ENCODE measurements at regions not wholly inside any gene's neighbourhood (a gene's known extent, or its start where the extent isn't known, plus 50 kb on each side); places are given as distances from the start of the nearest gene placed in this dataset.

DNA sequence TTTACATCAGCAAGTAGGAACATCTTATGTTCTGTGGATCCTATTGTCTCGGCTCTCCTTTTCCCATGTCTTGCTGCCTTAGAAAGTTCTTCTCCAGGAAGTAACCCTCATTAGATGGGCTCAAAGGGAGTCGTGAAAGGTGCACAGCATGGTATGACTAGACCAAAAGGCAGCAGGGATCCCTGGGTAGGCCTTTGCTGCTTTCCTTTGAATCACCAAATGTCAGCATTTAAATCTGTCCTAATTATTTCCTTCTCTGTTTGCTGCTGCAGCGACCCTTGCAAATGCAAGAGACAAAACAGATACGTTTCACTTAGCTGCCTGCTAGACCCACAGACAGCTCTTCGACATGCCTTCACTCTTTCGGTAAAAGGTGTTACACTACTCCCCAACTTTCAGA is 218.4 kb downstream of the ACTL7B start:
- WGBS, 2 experiments, result 19 to 22% methylated on average over 6 of the region's 6 CpGs
- no peak overlapping the region for H3K27ac ChIP-seq (ENCODE audit: insufficient read depth, low read depth, low read length, poor library complexity, severe bottlenecking)
- H3K4me1 ChIP-seq (ENCODE audit: control insufficient read depth, insufficient read depth, low read length), result peaks cover 8% of the 10 kb centered on the region
- H3K36me3 ChIP-seq (ENCODE audit: control insufficient read depth, insufficient read depth, low read length), result no peaks in the 10 kb centered on the region
- no peak overlapping the region for H3K4me3 ChIP-seq (ENCODE audit: insufficient read depth, low read depth, low read length)
- H3K27me3 ChIP-seq (ENCODE audit: control insufficient read depth, insufficient read depth, low read length, poor library complexity, severe bottlenecking), result no peaks in the 10 kb centered on the region
- H3K9me3 ChIP-seq (ENCODE audit: control insufficient read depth, low read length), result no peaks in the 10 kb centered on the region

- H3K9me3 ChIP-seq (ENCODE audit: control insufficient read depth, low read length), result no peaks in the 10 kb centered on the region
- H3K27me3 ChIP-seq (ENCODE audit: control insufficient read depth, insufficient read depth, low read length, poor library complexity, severe bottlenecking), result no peaks in the 10 kb centered on the region
- 69 to 100% methylated on average over 1 to 2 of the region's 2 CpGs for WGBS, 2 experiments
- no peak overlapping the region for H3K4me3 ChIP-seq (ENCODE audit: insufficient read depth, low read depth, low read length)
- peaks cover 8% of the 10 kb centered on the region for H3K4me1 ChIP-seq (ENCODE audit: control insufficient read depth, insufficient read depth, low read length)
- no peak overlapping the region for H3K27ac ChIP-seq (ENCODE audit: insufficient read depth, low read depth, low read length, poor library complexity, severe bottlenecking)
- H3K36me3 ChIP-seq (ENCODE audit: control insufficient read depth, insufficient read depth, low read length), result no peaks in the 10 kb centered on the region
These were observed 219.8 kb downstream of the ACTL7B start for GRCh38 chr9:108636013-108636412.

DNA sequence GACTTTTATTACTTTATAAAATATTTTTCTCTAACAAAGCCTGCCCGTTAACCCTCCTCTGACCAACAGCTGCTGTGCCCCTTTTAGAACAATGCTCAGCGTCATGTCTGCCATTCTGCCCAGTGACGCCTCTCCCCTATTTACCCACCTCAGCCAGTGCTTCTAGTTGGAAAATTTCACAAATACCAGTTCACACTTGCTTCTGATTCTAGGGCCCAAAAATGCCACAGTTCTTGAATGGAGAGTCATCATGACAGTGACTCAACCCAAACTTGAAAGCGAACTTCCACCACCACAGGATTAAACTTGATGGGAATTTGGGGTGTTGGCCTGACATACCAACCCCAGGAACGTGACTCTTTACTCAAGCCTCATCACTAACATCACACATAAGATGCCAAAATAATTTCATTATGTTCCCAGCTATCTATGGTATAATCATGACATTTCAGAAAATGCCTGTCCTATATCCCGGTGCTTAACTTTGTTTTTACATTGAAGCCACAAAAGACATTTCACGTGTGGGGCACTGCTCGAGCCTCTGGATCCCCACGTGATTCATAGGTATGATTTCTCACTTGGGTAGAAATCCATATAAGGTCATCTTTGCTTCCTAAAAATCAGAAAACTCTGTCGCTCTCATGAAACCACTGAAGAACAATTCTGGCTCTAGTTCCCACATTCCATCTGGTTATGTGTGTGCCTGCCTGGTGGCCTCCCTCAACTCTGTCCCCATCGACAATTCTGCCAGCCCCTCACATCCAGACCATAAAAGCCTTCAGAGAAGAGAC is 220.9 kb downstream of the ACTL7B start:
- WGBS, 2 experiments, result 91 to 95% methylated on average over 11 of the region's 11 CpGs
- no peaks in the 10 kb centered on the region for H3K27me3 ChIP-seq (ENCODE audit: control insufficient read depth, insufficient read depth, low read length, poor library complexity, severe bottlenecking)
- no peaks in the 10 kb centered on the region for H3K9me3 ChIP-seq (ENCODE audit: control insufficient read depth, low read length)
- H3K4me3 ChIP-seq (ENCODE audit: insufficient read depth, low read depth, low read length), result no peak overlapping the region
- peaks cover 8% of the 10 kb centered on the region for H3K4me1 ChIP-seq (ENCODE audit: control insufficient read depth, insufficient read depth, low read length)
- no peaks in the 10 kb centered on the region for H3K36me3 ChIP-seq (ENCODE audit: control insufficient read depth, insufficient read depth, low read length)
- no peak overlapping the region for H3K27ac ChIP-seq (ENCODE audit: insufficient read depth, low read depth, low read length, poor library complexity, severe bottlenecking)

- WGBS, 2 experiments, result 96 to 98% methylated on average over 5 of the region's 5 CpGs
- H3K27me3 ChIP-seq (ENCODE audit: control insufficient read depth, insufficient read depth, low read length, poor library complexity, severe bottlenecking), result no peaks in the 10 kb centered on the region
These were observed 221.6 kb downstream of the ACTL7B start for GRCh38 chr9:108634204-108634603.

DNA sequence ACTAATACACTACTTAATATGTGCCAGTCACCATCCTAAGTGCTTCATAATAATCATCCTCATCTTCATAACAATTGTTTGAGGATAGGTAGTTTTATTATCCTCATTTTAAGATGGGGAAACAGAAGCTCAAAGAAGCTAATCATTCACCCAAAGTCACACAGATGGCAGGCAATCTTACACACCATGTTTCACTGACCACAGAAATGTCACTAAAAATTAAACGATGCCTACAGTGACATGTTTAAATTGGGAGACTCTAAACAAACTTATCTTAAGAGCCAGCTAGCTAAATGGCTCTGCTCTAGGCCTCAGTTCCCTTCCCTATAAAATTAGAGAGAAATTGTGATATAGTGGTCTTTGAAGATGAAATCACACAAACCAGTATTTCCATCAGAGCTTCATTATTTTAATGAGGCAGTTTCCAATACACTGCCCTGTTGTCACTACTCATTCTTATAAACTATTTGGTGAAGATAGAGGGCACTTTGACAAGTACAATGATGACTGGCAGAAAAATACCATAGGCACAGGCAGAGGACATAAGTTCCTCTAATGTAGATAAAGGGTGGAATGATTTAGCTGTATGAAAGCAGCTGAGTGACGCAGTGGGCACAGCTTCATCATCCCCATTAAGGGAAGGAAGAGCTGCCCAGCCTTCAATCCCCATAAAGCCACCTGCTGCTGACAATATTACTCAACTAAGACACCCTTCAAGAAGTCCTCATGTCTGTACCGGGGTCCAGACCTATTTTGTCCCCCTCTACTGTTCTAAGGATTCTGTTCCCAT is 224.1 kb downstream of the ACTL7B start:
- Histone ChIP-seq H3K4me1 (ENCODE audit: control insufficient read depth, insufficient read depth, low read length) (no peaks in the 10 kb centered on the region), H3K36me3 (ENCODE audit: control insufficient read depth, insufficient read depth, low read length) (no peaks in the 10 kb centered on the region)

More at GRCh38 chr9:108634204-108634603, 221.6 kb downstream of the ACTL7B start:
- no peaks in the 10 kb centered on the region for H3K36me3 ChIP-seq (ENCODE audit: control insufficient read depth, insufficient read depth, low read length)
- no peaks in the 10 kb centered on the region for H3K9me3 ChIP-seq (ENCODE audit: control insufficient read depth, low read length)
- H3K27ac ChIP-seq (ENCODE audit: insufficient read depth, low read depth, low read length, poor library complexity, severe bottlenecking), result no peak overlapping the region
- H3K4me1 ChIP-seq (ENCODE audit: control insufficient read depth, insufficient read depth, low read length), result peaks cover 8% of the 10 kb centered on the region
- no peak overlapping the region for H3K4me3 ChIP-seq (ENCODE audit: insufficient read depth, low read depth, low read length)

GRCh38 chr9:108628316-108628715 is 227.5 kb downstream of the ACTL7B start:
- Histone ChIP-seq H3K4me3 (ENCODE audit: insufficient read depth, low read depth, low read length) (no peak overlapping the region), H3K9me3 (ENCODE audit: control insufficient read depth, low read length) (no peaks in the 10 kb centered on the region), H3K27me3 (ENCODE audit: control insufficient read depth, insufficient read depth, low read length, poor library complexity, severe bottlenecking) (no peaks in the 10 kb centered on the region), H3K4me1 (ENCODE audit: control insufficient read depth, insufficient read depth, low read length) (no peaks in the 10 kb centered on the region), H3K36me3 (ENCODE audit: control insufficient read depth, insufficient read depth, low read length) (no peaks in the 10 kb centered on the region), H3K27ac (ENCODE audit: insufficient read depth, low read depth, low read length, poor library complexity, severe bottlenecking) (no peak overlapping the region)

More for the DNA sequence above, 224.1 kb downstream of the ACTL7B start:
- Histone ChIP-seq H3K27ac (ENCODE audit: insufficient read depth, low read depth, low read length, poor library complexity, severe bottlenecking) (no peak overlapping the region), H3K27me3 (ENCODE audit: control insufficient read depth, insufficient read depth, low read length, poor library complexity, severe bottlenecking) (no peaks in the 10 kb centered on the region), H3K9me3 (ENCODE audit: control insufficient read depth, low read length) (no peaks in the 10 kb centered on the region), H3K4me3 (ENCODE audit: insufficient read depth, low read depth, low read length) (no peak overlapping the region)
- 88 to 92% methylated on average over 3 of the region's 3 CpGs for WGBS, 2 experiments

DNA sequence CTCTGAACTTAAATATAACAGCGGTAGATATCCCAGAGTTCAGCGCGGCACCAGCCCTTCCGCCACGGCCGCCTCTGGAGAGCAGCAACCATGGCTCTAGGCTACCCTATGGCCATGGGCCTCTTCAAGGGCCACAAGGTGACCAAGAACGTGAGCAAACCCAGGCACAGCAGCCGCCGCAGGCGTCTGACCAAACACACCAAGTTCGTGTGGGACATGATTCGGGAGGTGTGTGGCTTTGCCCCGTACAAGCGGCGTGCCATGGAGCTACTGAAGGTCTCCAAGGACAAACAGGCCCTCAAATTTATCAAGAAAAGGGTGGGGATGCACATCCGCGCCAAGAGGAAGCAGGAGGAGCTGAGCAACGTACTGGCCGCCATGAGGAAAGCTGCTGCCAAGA is 229.0 kb downstream of the ACTL7B start:
- Histone ChIP-seq H3K9me3 (ENCODE audit: control insufficient read depth, low read length) (no peaks in the 10 kb centered on the region), H3K4me1 (ENCODE audit: control insufficient read depth, insufficient read depth, low read length) (no peaks in the 10 kb centered on the region), H3K4me3 (ENCODE audit: insufficient read depth, low read depth, low read length) (no peak overlapping the region), H3K36me3 (ENCODE audit: control insufficient read depth, insufficient read depth, low read length) (no peaks in the 10 kb centered on the region), H3K27me3 (ENCODE audit: control insufficient read depth, insufficient read depth, low read length, poor library complexity, severe bottlenecking) (no peaks in the 10 kb centered on the region), H3K27ac (ENCODE audit: insufficient read depth, low read depth, low read length, poor library complexity, severe bottlenecking) (no peak overlapping the region)
- 95 to 97% methylated on average over 19 of the region's 19 CpGs for WGBS, 2 experiments

GRCh38 chr9:108621991-108622855 is 233.6 kb downstream of the ACTL7B start:
- WGBS, 2 experiments, result 89 to 91% methylated on average over 3 of the region's 3 CpGs
- Histone ChIP-seq H3K4me1 (ENCODE audit: control insufficient read depth, insufficient read depth, low read length) (no peaks in the 10 kb centered on the region), H3K27me3 (ENCODE audit: control insufficient read depth, insufficient read depth, low read length, poor library complexity, severe bottlenecking) (no peaks in the 10 kb centered on the region), H3K9me3 (ENCODE audit: control insufficient read depth, low read length) (no peaks in the 10 kb centered on the region), H3K36me3 (ENCODE audit: control insufficient read depth, insufficient read depth, low read length) (no peaks in the 10 kb centered on the region), H3K27ac (ENCODE audit: insufficient read depth, low read depth, low read length, poor library complexity, severe bottlenecking) (no peak overlapping the region), H3K4me3 (ENCODE audit: insufficient read depth, low read depth, low read length) (no peak overlapping the region)

DNA sequence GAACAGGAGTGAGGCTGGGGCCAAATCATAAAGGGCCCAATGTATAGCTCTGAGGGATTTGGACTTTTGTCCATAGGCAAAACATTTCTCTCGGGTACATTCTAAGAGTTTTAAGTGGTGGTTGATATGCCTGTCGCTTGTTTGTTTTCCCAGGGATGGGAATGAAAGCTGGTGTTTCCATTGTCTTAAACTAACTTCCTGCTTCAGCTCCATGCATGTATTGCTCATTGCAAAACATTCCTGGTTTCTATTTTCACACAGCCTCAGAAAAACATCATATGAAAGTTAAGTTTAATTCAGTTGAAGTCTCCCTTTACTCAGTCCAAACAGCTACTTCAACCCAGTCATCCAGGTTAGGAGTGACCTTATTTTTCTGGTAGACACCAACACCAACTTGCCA is 235.0 kb downstream of the ACTL7B start:
- H3K4me3 ChIP-seq (ENCODE audit: insufficient read depth, low read depth, low read length), result no peak overlapping the region
- H3K4me1 ChIP-seq (ENCODE audit: control insufficient read depth, insufficient read depth, low read length), result no peaks in the 10 kb centered on the region
- H3K27ac ChIP-seq (ENCODE audit: insufficient read depth, low read depth, low read length, poor library complexity, severe bottlenecking), result no peak overlapping the region
- H3K36me3 ChIP-seq (ENCODE audit: control insufficient read depth, insufficient read depth, low read length), result no peaks in the 10 kb centered on the region
- 95% methylated on average over 2 of the region's 2 CpGs for WGBS, 2 experiments
- no peaks in the 10 kb centered on the region for H3K27me3 ChIP-seq (ENCODE audit: control insufficient read depth, insufficient read depth, low read length, poor library complexity, severe bottlenecking)
- no peaks in the 10 kb centered on the region for H3K9me3 ChIP-seq (ENCODE audit: control insufficient read depth, low read length)
